HCT116 (cell line): ENCODE measurements at regions not wholly inside any gene's neighbourhood (a gene's known extent, or its start where the extent isn't known, plus 50 kb on each side); places are given as distances from the start of the nearest gene placed in this dataset.

ENCODE experiments used
- ATAC-seq: fragments of 200-7000 bp; cut with Tn5 transposase; 2 replicates; pipeline ENCODE4 v1.9.1; 2020; ENCODE audit warnings: mild to moderate bottlenecking, moderate library complexity
- BruUV-seq: library from RNA; stranded (reverse); fragments of 400-500 nt; replicated peaks from 2 replicates; lab custom pipeline; 2021; lab: Mats Ljungman, UMichigan
- CTCF ChIA-PET: fragments of 300-600 bp; sonication (Branson Sonifier 250); formaldehyde crosslinking; loops from one replicate; lab custom pipeline; 2021; ENCODE audit warnings: antibody characterized with exemption; lab: Charles Lee
- POLR2A ChIA-PET: fragments of 300-600, 350-600 bp; sonication (Branson Sonifier 250); formaldehyde crosslinking; loops from one replicate; lab custom pipeline; 2021; ENCODE audit warnings: antibody characterized with exemption; lab: Charles Lee
- RAD21 ChIA-PET, 2 experiments: fragments of 300-600 bp; sonication (Branson Sonifier 250); formaldehyde crosslinking; loops; one replicate each; lab custom pipeline; 2023; ENCODE audit warnings: low total read pairs in 2 of 2; ENCODE audit not compliant: uncharacterized antibody in 2 of 2, unreplicated experiment in 2 of 2, low non-redundant PET in 1 of 2; lab: Charles Lee
- DNase-seq: peaks from one replicate; pipeline ENCODE4 v3.0.0-alpha.2; 2010; ENCODE audit warnings: low read depth, low spot score
- H2AFZ ChIP-seq: fragments of 200-600 bp; shearing (Covaris generic), sonication (generic); 2 replicates; pipeline ENCODE4 v1.6.1; 2017; ENCODE audit warnings: low read depth, mixed run types, mixed read lengths, antibody characterized with exemption, low read length; ENCODE audit not compliant: poor library complexity, severe bottlenecking
- H3K27ac ChIP-seq: 2 replicates; pipeline ENCODE4 v1.5.1; 2012; ENCODE audit warnings: low read depth, low read length
- H3K27me3 ChIP-seq: fragments of 200-600 bp; sonication (generic); 2 replicates; pipeline ENCODE4 v1.6.1; 2016; ENCODE audit warnings: mixed run types, low read length, mixed read lengths; ENCODE audit not compliant: insufficient read depth
- H3K36me3 ChIP-seq, 2 experiments: fragments of 200-500 bp in 1 of 2; fragments of 200-600 bp in 1 of 2; sonication (Bioruptor generic) in 1 of 2; sonication (generic) in 1 of 2; 2 replicates each; pipeline versions ENCODE4 v1.5.1 to v1.6.1; 2014 to 2016; ENCODE audit warnings: low read length in 2 of 2, inconsistent platforms in 1 of 2, mixed read lengths in 1 of 2, mixed run types in 1 of 2; ENCODE audit not compliant: insufficient read depth in 2 of 2, control insufficient read depth in 1 of 2
- H3K4me1 ChIP-seq, 2 experiments: fragments of 200-600 bp in 1 of 2; sonication (generic) in 1 of 2; 2 replicates each; pipeline versions ENCODE4 v1.5.1 to v1.6.1; 2012 to 2017; ENCODE audit warnings: low read length in 2 of 2, inconsistent platforms in 1 of 2, mild to moderate bottlenecking in 1 of 2, mixed read lengths in 1 of 2, mixed run types in 1 of 2, moderate library complexity in 1 of 2; ENCODE audit not compliant: insufficient read depth in 2 of 2, control insufficient read depth in 1 of 2
- H3K4me2 ChIP-seq: fragments of 200-600 bp; sonication (generic); 2 replicates; pipeline ENCODE4 v1.6.1; 2017; ENCODE audit warnings: mixed run types, low read length, mixed read lengths
- H3K4me3 ChIP-seq, 2 experiments: fragments of 200-600 bp in 1 of 2; sonication (generic) in 1 of 2; replicated peaks in 1 of 2; 2 replicates each; pipeline ENCODE4 v1.5.1; 2011 to 2016; ENCODE audit warnings: low read length in 2 of 2, control low read depth in 1 of 2, low read depth in 1 of 2, mild to moderate bottlenecking in 1 of 2, mixed read lengths in 1 of 2, mixed run types in 1 of 2
- H3K79me2 ChIP-seq: fragments of 200-600 bp; sonication (generic); 2 replicates; pipeline ENCODE4 v1.6.1; 2017; ENCODE audit warnings: mild to moderate bottlenecking, mixed run types, low read length, moderate library complexity, mixed read lengths; ENCODE audit not compliant: insufficient read depth
- H3K9ac ChIP-seq: fragments of 200-600 bp; sonication (generic); 2 replicates; pipeline ENCODE4 v1.6.1; 2016; ENCODE audit warnings: low read length, mixed read lengths
- H3K9me2 ChIP-seq: fragments of 200-600 bp; sonication (generic), shearing (Covaris generic); 2 replicates; pipeline ENCODE4 v1.6.1; 2017; ENCODE audit warnings: mixed run types, mild to moderate bottlenecking, moderate library complexity; ENCODE audit not compliant: insufficient read depth
- H3K9me3 ChIP-seq, 2 experiments: fragments of 200-500 bp in 1 of 2; fragments of 200-600 bp in 1 of 2; sonication (Bioruptor generic) in 1 of 2; sonication (generic) in 1 of 2; 2 replicates each; pipeline ENCODE4 v1.6.1; 2014 to 2017; ENCODE audit warnings: low read length in 2 of 2, mixed read lengths in 2 of 2, inconsistent platforms in 1 of 2, low read depth in 1 of 2, mild to moderate bottlenecking in 1 of 2, mixed run types in 1 of 2, moderate library complexity in 1 of 2; ENCODE audit not compliant: control insufficient read depth in 1 of 2, insufficient read depth in 1 of 2
- H4K20me1 ChIP-seq: fragments of 200-600 bp; sonication (generic), shearing (Covaris generic); 2 replicates; pipeline ENCODE4 v1.6.1; 2017; ENCODE audit warnings: mixed run types, mild to moderate bottlenecking, moderate library complexity; ENCODE audit not compliant: insufficient read depth
- CEBPB ChIP-seq: IDR thresholded peaks from 2 replicates; pipeline ENCODE4 v1.6.1; 2012; ENCODE audit warnings: low read depth
- EGR1 ChIP-seq: IDR thresholded peaks from 2 replicates; pipeline ENCODE4 v1.6.1; 2012; ENCODE audit warnings: low read depth
- FOSL1 ChIP-seq: IDR thresholded peaks from 2 replicates; pipeline ENCODE4 v1.6.1; 2012; ENCODE audit warnings: low read depth
- JUND ChIP-seq: IDR thresholded peaks from 2 replicates; pipeline ENCODE4 v1.6.1; 2012
- SRF ChIP-seq: IDR thresholded peaks from 2 replicates; pipeline ENCODE4 v1.6.1; 2012; ENCODE audit warnings: low read depth
- YY1 ChIP-seq: IDR thresholded peaks from 2 replicates; pipeline ENCODE4 v1.6.1; 2011; ENCODE audit warnings: low read length, low read depth, moderate library complexity, mild to moderate bottlenecking; ENCODE audit not compliant: insufficient replicate concordance; ENCODE audit errors: extremely low read depth
- ZFX ChIP-seq: fragments of 450-650 bp; IDR thresholded peaks from 2 replicates; pipeline ENCODE4 v1.6.1; 2017
- ZNF274 ChIP-seq: fragments of 200-500 bp; sonication (Bioruptor generic); IDR thresholded peaks from 2 replicates; pipeline ENCODE4 v1.6.1; 2014; ENCODE audit warnings: mild to moderate bottlenecking, low read depth, low read length, inconsistent platforms
- intact Hi-C: fragments of 100-400 bp; cut with micrococcal nuclease; formaldehyde crosslinking; loops from 2 replicates; pipeline ENCODE4 v1.10.0; 2022
- TF ChIP-seq, protein P1 (sequence below), 3 experiments: fragments of 200-600 bp in 1 of 3; sonication (generic) in 1 of 3; IDR thresholded peaks in 2 of 3; conservative IDR thresholded peaks in 1 of 3; 2 replicates each; pipeline ENCODE4 v1.5.1; 2012 to 2017; ENCODE audit warnings: low read depth in 2 of 3, low read length in 2 of 3, antibody characterized with exemption in 1 of 3, borderline replicate concordance in 1 of 3, control low read depth in 1 of 3, mild to moderate bottlenecking in 1 of 3, mixed read lengths in 1 of 3, mixed run types in 1 of 3, moderate library complexity in 1 of 3; ENCODE audit not compliant: insufficient read depth in 1 of 3

DNA sequence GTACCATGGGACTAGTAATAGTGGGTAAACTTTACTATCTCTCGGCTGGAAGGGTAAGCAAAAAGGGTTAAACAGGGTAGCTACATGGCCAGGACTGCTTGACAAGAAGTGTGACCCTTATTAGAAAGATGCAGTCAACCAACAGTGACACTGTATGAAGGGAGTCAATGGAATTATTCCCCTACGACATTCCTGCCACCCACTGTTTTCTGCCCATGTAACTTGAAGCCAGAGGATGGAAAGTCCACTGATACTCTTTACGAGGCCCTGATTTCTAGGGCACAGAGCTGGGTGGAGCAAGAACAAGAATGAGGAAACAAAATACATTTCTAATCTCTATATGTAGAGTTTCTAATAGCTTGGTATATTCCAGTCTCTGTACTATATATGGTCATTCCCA, 1102.5 kb downstream of the CDH11 start:
- no peak overlapping the region for H3K4me2 ChIP-seq
- no peak overlapping the region for H3K27ac ChIP-seq
- DNase-seq (no peak), ATAC-seq (no peak)
- ChIA-PET RAD21 (no interaction called here), POLR2A (no interaction called here), CTCF (no interaction called here)
- no peaks in the 10 kb centered on the region for H3K4me1 ChIP-seq
- intact Hi-C loops = no loop called here
- no peaks in the 10 kb centered on the region for H3K9me2 ChIP-seq
- no peaks in the 10 kb centered on the region for H4K20me1 ChIP-seq
- peaks cover 0 to 20% of the 10 kb centered on the region in 2 experiments; a peak in 2 of 4 replicates for H3K9me3 ChIP-seq
- no peaks in the 10 kb centered on the region for H3K79me2 ChIP-seq
- H3K9ac ChIP-seq = no peak overlapping the region
- no peak overlapping the region for H2AFZ ChIP-seq
- no TSS peak for BruUV-seq
- H3K4me3 ChIP-seq = no peak overlapping the region
- TF ChIP-seq YY1 (no peak), JUND (no peak)
- H3K36me3 ChIP-seq = no peaks in the 10 kb centered on the region
- no peaks in the 10 kb centered on the region for H3K27me3 ChIP-seq

DNA sequence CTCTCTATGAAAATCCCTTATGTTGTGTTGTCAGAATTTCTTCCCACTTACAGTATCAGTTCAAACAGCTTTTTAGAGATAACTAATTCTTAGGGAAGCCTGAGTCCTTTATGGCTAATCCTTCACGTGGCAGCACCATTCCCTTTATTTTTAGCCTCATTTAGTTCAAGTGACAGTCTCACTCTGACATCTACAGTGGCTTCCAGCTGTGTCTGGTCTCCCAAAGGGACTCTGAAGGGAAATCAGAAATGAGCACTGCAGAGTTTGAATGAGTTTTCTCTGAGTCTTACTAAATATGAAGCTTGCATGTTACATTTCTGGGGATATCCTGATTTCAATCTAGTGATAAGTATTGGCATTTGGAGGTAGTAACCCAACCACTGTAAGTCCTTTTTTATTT, 1104.1 kb downstream of the CDH11 start:
- no TSS peak for BruUV-seq
- Histone ChIP-seq H3K4me1 (no peaks in the 10 kb centered on the region), H3K27me3 (no peaks in the 10 kb centered on the region), H3K27ac (no peak overlapping the region), H2AFZ (no peak overlapping the region), H3K4me3 (no peak overlapping the region), H3K4me2 (no peak overlapping the region), H4K20me1 (no peaks in the 10 kb centered on the region), H3K36me3 (no peaks in the 10 kb centered on the region), H3K9ac (no peak overlapping the region), H3K9me2 (no peaks in the 10 kb centered on the region), H3K79me2 (no peaks in the 10 kb centered on the region), H3K9me3 (peaks cover 0 to 27% of the 10 kb centered on the region in 2 experiments; a peak in 2 of 4 replicates)
- ChIA-PET CTCF (no interaction called here), POLR2A (no interaction called here), RAD21 (no interaction called here)
- TF ChIP-seq EGR1 (no peak), SRF (no peak), ZFX (no peak), FOSL1 (no peak), CEBPB (no peak), ZNF274 (no peak)
- TF ChIP-seq, protein P1, sequence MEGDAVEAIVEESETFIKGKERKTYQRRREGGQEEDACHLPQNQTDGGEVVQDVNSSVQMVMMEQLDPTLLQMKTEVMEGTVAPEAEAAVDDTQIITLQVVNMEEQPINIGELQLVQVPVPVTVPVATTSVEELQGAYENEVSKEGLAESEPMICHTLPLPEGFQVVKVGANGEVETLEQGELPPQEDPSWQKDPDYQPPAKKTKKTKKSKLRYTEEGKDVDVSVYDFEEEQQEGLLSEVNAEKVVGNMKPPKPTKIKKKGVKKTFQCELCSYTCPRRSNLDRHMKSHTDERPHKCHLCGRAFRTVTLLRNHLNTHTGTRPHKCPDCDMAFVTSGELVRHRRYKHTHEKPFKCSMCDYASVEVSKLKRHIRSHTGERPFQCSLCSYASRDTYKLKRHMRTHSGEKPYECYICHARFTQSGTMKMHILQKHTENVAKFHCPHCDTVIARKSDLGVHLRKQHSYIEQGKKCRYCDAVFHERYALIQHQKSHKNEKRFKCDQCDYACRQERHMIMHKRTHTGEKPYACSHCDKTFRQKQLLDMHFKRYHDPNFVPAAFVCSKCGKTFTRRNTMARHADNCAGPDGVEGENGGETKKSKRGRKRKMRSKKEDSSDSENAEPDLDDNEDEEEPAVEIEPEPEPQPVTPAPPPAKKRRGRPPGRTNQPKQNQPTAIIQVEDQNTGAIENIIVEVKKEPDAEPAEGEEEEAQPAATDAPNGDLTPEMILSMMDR (IDR thresholded peaks at IDR 0.05 in 2 of 3, conservative IDR thresholded peaks at IDR 0.05 in 1 of 3; ENCODE audit: borderline replicate concordance in 1 of 3, insufficient read depth in 1 of 3, low read depth in 2 of 3, low read length in 2 of 3) = no peak
- intact Hi-C loops = no loop called here
- DNase-seq (no peak), ATAC-seq (no peak)
